GM18858 (cell line): ENCODE measurements at regions not wholly inside any gene's neighbourhood (a gene's known extent, or its start where the extent isn't known, plus 50 kb on each side); places are given as distances from the start of the nearest gene placed in this dataset.

Experiments used
- ATAC-seq: cut with Tn5 transposase; IDR thresholded peaks from one replicate; pipeline ENCODE4 v1.9.1; 2021; ENCODE audit not compliant: unreplicated experiment

DNA sequence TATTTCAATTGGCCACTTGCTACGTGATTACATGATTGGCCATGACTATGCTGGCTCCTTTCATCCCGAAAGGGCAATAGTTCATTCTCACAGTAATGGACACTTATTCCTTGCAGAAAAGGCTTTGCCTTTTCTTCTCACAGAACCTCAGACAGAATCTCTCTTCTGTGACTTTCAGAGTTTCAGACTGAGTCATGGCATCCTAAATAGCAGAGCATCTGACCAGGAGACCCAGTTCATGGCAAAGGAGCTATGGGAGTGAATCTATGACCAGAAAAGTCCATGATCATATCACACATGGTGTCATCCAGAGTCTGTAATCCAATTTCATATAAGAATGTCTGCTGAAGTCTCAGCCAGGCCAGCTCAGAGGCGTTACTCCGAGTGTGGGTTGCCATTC lies 263.3 kb upstream of the CLNK start:
- no peak for ATAC-seq

GRCh38 chr4:10944321-10944720 lies 259.8 kb upstream of the CLNK start:
- no peak for ATAC-seq

DNA sequence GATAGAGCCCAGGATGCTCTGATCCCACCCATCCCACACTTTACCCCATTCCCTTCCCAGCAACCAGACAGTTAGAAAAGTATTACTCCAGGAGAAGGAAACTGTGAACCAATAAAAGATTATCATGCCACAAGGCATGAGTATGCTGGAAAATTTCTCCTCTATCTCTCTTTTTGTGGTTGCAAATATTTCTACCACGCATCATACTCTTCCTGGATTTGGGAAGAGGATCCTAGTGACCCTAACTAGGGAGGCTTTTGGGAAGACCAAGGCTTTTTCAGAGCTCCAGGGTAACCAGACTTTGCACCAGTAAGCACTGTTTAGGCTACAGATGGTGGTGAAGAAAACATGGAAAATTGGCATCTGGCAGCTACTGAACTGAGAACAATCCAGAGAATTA lies 257.6 kb upstream of the CLNK start:
- no peak for ATAC-seq

- ATAC-seq = no peak
These were observed 245.2 kb upstream of the CLNK start for GRCh38 chr4:10929818-10930217.

- no peak for ATAC-seq
These were observed 241.4 kb upstream of the CLNK start for GRCh38 chr4:10925996-10926395.

- ATAC-seq = no peak
These were observed 239.7 kb upstream of the CLNK start for GRCh38 chr4:10924274-10924673.

DNA sequence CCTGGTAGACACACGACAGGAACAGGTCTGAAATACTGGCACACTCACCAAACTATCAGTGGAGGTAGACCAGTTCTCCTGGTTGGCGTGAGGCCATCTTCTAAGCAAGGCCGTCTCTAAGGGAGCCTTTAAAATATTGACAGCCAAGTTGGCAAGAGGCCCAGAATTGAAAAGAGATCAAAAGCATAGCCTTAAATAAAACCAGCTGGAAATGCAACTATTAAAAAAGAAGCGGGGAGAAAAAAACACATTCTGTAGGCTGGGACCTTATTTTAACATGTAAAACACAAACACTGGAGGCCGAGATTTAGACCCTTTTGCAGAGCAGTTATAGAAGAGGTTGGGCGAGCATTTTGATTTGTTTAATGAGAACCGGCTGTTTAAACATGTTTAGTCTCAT lies 233.0 kb upstream of the CLNK start:
- ATAC-seq = no peak

DNA sequence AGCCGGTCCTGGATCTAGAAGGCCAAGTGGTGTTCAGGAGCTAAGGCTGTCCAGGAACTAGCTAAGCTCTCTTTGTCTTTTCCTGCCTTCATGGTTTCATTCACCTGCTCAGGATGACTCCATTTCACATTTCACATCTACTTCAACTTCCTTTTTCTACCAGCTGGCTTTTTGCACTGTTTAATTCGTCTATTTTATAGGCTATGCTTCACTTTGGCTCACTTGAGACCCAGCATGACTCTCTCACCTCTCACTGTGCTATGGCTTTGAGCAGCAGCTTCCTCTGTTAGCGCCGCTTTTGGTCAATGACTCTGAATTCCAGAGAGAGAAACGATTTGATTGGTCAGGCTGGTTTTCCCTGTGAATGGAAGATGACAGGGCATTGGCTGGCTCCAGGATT lies 213.5 kb upstream of the CLNK start:
- ATAC-seq = no peak

- ATAC-seq = no peak
These were observed 212.5 kb upstream of the CLNK start for GRCh38 chr4:10897076-10897475.

DNA sequence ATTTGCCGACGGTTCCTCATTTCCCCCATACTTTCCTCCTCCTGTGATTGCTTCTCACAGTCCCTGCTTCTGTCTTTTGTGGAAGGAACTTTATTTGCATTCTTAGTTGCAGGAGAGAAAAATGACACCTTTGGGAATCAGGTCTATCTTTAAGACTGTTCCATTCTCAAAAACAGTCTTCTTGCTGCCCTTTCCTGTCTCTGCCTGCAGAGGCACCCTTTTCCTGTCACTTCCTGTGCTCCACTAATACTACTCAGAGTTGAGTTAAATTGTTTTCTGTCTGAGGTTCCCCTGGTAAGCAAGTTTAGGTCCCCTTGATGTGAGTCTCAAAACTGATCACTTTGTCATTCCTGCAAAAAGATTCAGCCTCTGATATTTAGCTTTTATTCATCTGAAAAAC lies 208.8 kb upstream of the CLNK start:
- ATAC-seq = peak; percentile 62

DNA sequence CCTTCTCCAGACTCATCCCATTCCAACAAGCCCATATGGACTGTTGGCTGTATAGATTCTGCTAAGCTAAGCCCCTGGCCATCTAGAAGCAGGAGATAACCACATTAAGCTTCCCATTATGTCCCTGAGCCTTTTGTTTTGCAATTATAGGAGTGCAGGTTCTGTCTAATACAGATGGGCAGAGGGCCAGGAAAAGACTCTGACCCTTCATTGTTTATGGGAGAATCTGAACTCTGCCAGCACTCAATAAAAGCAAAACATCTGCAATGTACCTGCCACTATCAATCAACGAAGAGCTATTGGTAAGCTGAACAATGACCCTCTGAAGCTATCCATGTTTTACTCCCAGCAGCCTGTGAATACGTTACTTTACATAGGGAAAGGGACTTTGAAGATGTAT lies 207.3 kb upstream of the CLNK start:
- ATAC-seq = no peak

DNA sequence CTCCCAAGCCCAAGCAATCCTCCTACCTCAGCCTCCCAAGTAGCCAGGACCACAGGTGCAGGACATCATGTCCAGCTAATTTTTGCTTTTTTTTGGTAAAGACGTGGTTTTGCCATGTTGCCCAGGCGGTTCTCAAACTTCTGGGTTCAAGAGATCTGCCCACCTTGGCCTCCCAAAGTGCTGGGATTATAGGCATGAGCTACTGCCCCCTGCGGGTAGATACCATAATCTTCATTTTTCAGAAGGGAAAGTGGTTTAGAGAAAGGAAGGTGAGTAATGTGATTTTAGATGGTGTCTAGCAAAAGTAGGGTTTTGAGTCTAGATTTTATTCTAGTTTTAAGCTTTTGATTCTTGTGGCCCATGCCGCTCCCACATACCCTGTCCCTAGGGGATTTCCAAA lies 205.3 kb upstream of the CLNK start:
- no peak for ATAC-seq

GRCh38 chr4:10879411-10880110 lies 195.0 kb upstream of the CLNK start:
- no peak for ATAC-seq

DNA sequence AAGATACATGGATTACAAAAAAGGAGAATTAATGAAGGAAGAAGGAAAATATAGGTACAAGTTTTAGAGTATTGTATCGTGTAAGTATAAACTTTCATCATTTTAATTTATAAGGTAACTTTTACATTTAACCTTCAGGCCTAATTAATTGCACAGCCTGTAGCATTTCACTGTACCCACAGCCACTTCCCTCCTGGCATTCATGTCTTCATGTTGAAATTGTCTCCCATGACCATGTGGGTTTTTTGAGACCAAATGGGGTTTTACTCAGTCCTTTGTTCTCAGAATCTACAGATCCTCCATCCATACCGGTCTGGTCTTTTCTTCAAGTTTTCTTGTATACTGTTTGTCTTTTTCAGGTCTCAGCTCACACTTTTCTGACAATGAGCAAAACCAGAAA lies 194.3 kb upstream of the CLNK start:
- no peak for ATAC-seq

DNA sequence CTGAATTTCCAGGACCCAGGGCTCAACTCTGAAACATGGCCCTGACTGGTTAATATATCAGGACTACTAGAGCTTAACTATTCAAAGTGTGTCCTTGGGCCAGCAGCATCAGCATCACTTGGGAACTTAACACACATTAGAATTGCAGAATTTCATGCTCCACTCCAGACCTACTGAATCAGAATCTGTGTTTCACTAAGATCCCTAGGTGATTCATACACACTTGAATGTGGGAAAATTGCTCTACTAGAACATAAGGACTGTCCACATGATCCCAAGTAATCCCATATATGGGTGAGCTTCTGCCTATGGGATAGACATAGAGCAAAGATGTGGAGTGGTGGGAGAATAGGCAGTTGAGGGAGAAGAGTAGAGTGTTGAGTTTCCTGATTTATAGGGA lies 192.5 kb upstream of the CLNK start:
- ATAC-seq = no peak

DNA sequence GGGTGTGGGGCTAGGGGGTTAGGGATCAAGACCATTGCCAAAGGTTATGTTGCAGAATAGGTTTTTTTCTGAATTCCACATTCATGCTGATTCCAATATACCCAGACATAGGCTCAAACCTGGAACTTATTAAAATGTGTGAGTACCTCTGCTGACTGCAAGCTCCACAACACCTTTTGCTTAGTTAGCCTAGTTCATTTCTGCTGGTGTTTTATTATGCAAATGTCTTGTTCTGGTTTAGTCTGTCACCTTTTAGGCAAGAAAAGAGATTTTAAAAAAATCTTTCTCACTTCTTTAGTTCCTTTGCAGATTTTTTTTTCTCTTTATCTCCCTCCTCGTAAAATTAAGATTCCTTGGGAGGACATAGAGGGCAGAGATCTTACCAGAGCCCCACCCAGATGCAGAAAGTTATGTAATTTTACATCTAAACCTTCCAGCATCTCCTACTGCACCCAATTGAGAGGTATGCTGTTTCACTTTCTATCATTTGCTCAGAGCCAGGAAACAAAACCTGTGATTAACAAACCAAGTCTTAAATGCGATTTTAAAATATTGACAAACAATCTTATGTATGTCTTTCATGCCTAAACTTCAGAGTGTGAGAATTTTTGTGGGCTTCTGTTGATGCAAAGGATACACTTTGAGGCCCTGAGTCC lies 190.7 kb upstream of the CLNK start:
- ATAC-seq = no peak

DNA sequence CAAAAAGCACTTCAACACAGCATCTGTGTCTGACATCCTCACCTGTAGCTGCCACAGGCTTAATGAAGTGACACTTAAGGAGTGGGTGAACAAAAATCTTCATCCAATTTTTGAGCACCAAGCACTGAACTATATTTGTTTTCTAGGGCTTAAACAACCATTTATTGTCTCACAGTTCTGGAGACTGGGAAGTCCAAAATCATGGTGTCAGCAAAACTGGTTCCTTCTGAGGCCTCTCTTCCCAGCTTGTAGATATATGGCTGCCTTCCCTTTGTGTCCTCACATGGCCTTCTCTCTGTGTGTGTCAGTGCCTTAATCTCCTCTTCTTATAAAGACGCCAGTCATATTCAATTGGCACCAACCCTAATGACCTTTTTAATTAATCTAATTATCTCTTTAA lies 189.2 kb upstream of the CLNK start:
- no peak for ATAC-seq

DNA sequence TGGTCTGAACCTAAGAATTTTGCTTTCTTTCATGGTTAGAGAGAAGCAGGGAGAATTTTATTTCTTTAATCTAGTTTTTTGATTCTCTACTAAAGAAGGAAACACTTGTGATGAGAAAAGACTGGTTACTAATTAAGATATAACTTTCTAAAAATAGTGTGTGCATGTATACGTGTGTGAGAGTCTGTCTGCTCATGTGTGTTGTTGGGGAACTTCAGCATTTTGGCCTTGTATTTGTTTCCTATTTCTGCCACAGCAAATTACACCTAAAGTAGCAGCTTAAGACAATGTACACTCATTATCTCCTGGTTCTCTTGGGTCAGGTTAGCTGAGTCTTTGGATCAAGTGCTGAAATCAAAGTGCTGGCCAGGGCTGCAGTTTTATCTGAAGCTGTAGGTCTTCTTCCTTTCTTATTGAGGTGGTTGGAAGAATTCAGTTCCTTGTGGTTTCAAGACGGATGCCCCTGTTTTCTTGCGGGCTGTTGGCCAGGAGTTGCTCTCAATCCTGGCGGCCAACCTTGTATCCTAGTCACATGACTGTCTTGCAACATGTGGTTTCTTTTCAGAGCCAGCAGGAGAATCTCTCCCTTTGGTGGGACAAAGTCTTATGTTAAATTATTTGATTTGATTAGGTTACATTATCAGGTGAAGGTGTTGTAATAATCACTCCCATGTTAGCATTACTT lies 188.4 kb upstream of the CLNK start:
- ATAC-seq = no peak

DNA sequence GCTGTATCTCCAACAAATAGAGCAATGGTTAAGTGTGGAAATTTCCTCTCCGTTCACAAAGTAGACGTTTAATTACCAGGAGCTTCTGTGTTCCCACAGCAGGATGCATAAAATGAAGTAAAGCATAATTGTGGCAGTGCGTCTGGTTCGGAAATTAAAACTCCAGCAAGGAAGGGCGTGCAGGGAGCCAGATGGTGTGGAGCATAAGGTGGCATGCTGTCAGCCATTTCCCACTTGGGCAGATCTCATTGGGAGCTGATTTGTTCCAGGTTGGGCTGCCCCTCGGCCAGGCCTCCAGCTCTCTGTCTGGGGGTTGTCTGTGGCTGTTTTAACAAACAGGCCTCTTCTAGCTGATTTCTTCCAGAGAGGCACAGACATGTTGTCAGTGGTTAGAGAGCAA lies 182.1 kb upstream of the CLNK start:
- no peak for ATAC-seq

DNA sequence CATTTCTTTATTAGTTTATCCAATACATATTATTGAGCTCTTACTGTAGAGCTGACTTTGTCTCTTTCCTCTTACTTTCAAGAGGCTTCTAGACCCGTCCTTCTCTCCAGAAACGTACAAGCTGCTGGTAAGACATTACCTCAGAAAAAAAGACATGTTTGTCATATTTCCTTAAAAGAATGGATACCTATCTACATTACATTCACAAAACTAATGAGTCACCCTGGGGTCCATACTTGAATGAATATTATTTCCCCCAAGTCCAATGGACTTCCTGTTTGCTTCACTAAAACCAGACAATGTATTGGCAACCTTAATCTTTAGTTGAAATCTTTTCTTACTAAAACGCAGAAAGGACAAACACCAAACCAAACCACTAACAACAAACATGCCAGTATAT lies 176.5 kb upstream of the CLNK start:
- ATAC-seq = no peak

GRCh38 chr4:10856271-10856782 lies 171.8 kb upstream of the CLNK start:
- ATAC-seq = no peak

DNA sequence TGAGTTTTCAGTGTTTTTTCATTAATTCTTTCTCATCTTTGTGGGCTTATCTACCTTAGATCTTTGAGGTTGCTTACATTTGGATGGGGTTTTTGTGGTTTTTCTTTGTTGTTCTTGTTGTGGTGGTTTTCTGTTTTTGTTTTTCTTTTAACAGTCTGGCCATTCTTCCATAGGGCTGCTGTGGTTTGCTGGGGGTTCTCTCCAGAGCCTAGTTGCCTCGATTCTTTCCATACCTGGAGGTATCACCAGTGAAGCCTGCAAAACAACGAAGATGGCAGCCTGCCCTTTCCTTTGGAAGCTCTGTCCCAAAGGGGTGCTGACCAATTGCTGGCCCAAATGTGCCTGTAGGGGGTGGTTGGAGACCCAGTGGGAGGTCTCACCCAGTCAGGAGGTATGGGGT lies 168.6 kb upstream of the CLNK start:
- ATAC-seq = no peak
